HG03159 (cell line): ENCODE measurements at regions not wholly inside any gene's neighbourhood (a gene's known extent, or its start where the extent isn't known, plus 50 kb on each side); places are given as distances from the start of the nearest gene placed in this dataset.
A peak's percentile ranks its signal among the peaks of the same experiment; 100 is the strongest.

Experiments
- ATAC-seq: cut with Tn5 transposase; IDR thresholded peaks from one replicate; pipeline ENCODE4 v1.9.1; 2021; ENCODE audit warnings: mild to moderate bottlenecking, moderate library complexity; ENCODE audit not compliant: unreplicated experiment

- no peak for ATAC-seq
Measured at GRCh38 chr18:55818284-55818683, 230.3 kb upstream of the TCF4 start.

- no peak for ATAC-seq
Measured at GRCh38 chr18:55811925-55812324, 223.9 kb upstream of the TCF4 start.

GRCh38 chr18:55805666-55806065 lies 217.7 kb upstream of the TCF4 start:
- ATAC-seq, result no peak

GRCh38 chr18:55795101-55795669 lies 207.2 kb upstream of the TCF4 start:
- ATAC-seq, result no peak

GRCh38 chr18:55794288-55795052 lies 206.5 kb upstream of the TCF4 start:
- no peak for ATAC-seq

GRCh38 chr18:55790296-55790695 lies 202.3 kb upstream of the TCF4 start:
- no peak for ATAC-seq

GRCh38 chr18:55787536-55788073 lies 199.6 kb upstream of the TCF4 start:
- ATAC-seq, result no peak

GRCh38 chr18:55786651-55787272 lies 198.8 kb upstream of the TCF4 start:
- no peak for ATAC-seq

GRCh38 chr18:55783921-55784320 lies 195.9 kb upstream of the TCF4 start:
- no peak for ATAC-seq

GRCh38 chr18:55781481-55781957 lies 193.5 kb upstream of the TCF4 start:
- no peak for ATAC-seq

- no peak for ATAC-seq
Measured at GRCh38 chr18:55780586-55781071, 192.6 kb upstream of the TCF4 start.

- ATAC-seq, result peak; percentile 38
Measured at GRCh38 chr18:55779691-55780585, 191.9 kb upstream of the TCF4 start.

GRCh38 chr18:55778788-55779690 lies 191.0 kb upstream of the TCF4 start:
- ATAC-seq, result peak; percentile 37

GRCh38 chr18:55777666-55778304 lies 189.8 kb upstream of the TCF4 start:
- no peak for ATAC-seq

GRCh38 chr18:55775972-55776371 lies 188.0 kb upstream of the TCF4 start:
- ATAC-seq, result no peak

- ATAC-seq, result no peak
Measured at GRCh38 chr18:55774505-55774904, 186.5 kb upstream of the TCF4 start.

- no peak for ATAC-seq
Measured at GRCh38 chr18:55768255-55768654, 180.3 kb upstream of the TCF4 start.

GRCh38 chr18:55764386-55764785 lies 176.4 kb upstream of the TCF4 start:
- no peak for ATAC-seq

GRCh38 chr18:55763805-55764204 lies 175.8 kb upstream of the TCF4 start:
- no peak for ATAC-seq
